AG04450 (cell line): ENCODE measurements at regions not wholly inside any gene's neighbourhood (a gene's known extent, or its start where the extent isn't known, plus 50 kb on each side); places are given as distances from the start of the nearest gene placed in this dataset.

ENCODE experiments used
- CTCF ChIA-PET: fragments of 300-600, 350-600 bp; formaldehyde crosslinking; extraction: SDS; loops from one replicate; lab custom pipeline; 2022; ENCODE audit warnings: antibody characterized with exemption, inconsistent platforms; lab: Charles Lee
- POLR2A ChIA-PET: fragments of 350-600 bp; formaldehyde crosslinking; extraction: SDS; loops from one replicate; lab custom pipeline; 2021; ENCODE audit warnings: antibody characterized with exemption, inconsistent platforms; lab: Yijun Ruan, JAX
- DNase-seq: peaks from one replicate; pipeline ENCODE4 v3.0.0-alpha.2; 2011; ENCODE audit warnings: low read depth, low spot score
- H3K27ac ChIP-seq: one replicate; pipeline ENCODE4 v1.5.1; 2012; ENCODE audit warnings: low read depth, low read length, control low read depth
- H3K27me3 ChIP-seq: one replicate; pipeline ENCODE4 v1.6.0; 2012; ENCODE audit warnings: low read length; ENCODE audit not compliant: control insufficient read depth, insufficient read depth
- H3K4me3 ChIP-seq: 2 replicates; pipeline ENCODE4 v1.5.1; 2011; ENCODE audit warnings: mild to moderate bottlenecking, low read depth, low read length, control low read depth
- H3K9me3 ChIP-seq: 2 replicates; pipeline ENCODE4 v1.5.1; 2012; ENCODE audit warnings: low read length; ENCODE audit not compliant: control insufficient read depth, insufficient read depth
- CTCF ChIP-seq: IDR thresholded peaks from 2 replicates; pipeline ENCODE4 v1.5.1; 2011; ENCODE audit warnings: low read depth, low read length, control low read depth, inconsistent platforms

GRCh38 chr9:107684224-107684623, 194.7 kb upstream of the KLF4 start:
- Histone ChIP-seq H3K4me3 (no peak overlapping the region), H3K27me3 (no peaks in the 10 kb centered on the region), H3K9me3 (no peaks in the 10 kb centered on the region; the same call in 1 of the 2 replicates), H3K27ac (no peak overlapping the region)
- ChIA-PET POLR2A (no interaction called here), CTCF (interaction anchor here (1.1 kb wide), 1 partner anchor 881 kb away, joined by 3 read pairs; no protein-coding TSS in a partner anchor)
- no peak for TF ChIP-seq CTCF
- DNase-seq: no peak

DNA sequence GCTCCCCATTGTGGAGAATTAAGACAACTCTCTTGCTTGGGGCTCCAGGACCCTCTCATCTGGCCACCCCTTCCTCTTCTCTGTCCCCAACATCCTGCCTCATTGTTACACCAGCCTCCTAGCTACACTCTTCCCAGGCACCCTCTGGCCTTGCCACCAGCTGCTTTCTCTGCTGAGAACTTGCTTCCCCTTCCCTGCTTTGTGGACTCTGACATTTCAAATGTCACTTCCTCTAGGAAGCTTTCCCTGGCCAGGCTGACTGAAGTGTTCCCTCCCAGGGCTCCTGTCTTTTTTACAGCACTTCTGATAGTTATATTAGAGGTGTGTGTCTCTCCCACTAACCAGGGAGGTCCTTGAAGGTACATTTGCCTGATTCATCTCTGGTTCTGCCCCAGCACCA, 194.0 kb upstream of the KLF4 start:
- no peaks in the 10 kb centered on the region for H3K27me3 ChIP-seq
- CTCF ChIA-PET: interaction anchor here (1.1 kb wide), 1 partner anchor 882 kb away, joined by 3 read pairs; no protein-coding TSS in a partner anchor
- H3K9me3 ChIP-seq: no peaks in the 10 kb centered on the region
- DNase-seq: no peak
- H3K27ac ChIP-seq: no peak overlapping the region
- POLR2A ChIA-PET: no interaction called here
- TF ChIP-seq CTCF: no peak
- H3K4me3 ChIP-seq: no peak overlapping the region

DNA sequence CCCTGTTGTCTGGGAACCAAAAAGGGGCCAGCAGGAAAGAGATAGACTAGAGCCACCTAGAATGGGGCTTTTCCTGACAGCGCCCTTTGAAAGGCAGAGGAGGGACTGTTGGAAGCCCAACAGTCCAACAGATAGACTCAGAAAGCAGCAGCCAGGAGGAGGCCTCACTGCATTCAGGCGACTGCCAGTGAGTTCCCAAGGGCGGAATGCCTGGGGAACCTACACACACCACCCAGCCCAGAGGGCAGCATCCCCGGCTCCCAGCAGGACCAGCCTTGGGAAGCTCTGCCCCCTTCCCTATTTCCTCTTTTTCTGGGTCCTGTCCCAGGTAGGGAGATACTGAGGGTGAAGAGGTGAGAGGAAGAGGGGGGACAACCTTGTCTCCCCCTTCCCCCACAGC, 192.4 kb upstream of the KLF4 start:
- no peaks in the 10 kb centered on the region for H3K9me3 ChIP-seq
- ChIA-PET POLR2A (no interaction called here), CTCF (no interaction called here)

GRCh38 chr9:107675351-107676259, 186.0 kb upstream of the KLF4 start:
- no peak for DNase-seq
- POLR2A ChIA-PET: no interaction called here
- CTCF ChIA-PET: no interaction called here

More for the DNA sequence above, 192.4 kb upstream of the KLF4 start:
- no peak for TF ChIP-seq CTCF
- Histone ChIP-seq H3K27ac (no peak overlapping the region), H3K27me3 (no peaks in the 10 kb centered on the region), H3K4me3 (no peak overlapping the region)
- DNase-seq: no peak

More at GRCh38 chr9:107675351-107676259, 186.0 kb upstream of the KLF4 start:
- no peak overlapping the region for H3K4me3 ChIP-seq
- H3K27me3 ChIP-seq: no peaks in the 10 kb centered on the region
- no peak for TF ChIP-seq CTCF
- no peaks in the 10 kb centered on the region for H3K9me3 ChIP-seq
- no peak overlapping the region for H3K27ac ChIP-seq
